ENCODE measurements at regions not wholly inside any gene's neighbourhood (a gene's known extent, or its start where the extent isn't known, plus 50 kb on each side); places are given as distances from the start of the nearest gene placed in this dataset.

DNA sequence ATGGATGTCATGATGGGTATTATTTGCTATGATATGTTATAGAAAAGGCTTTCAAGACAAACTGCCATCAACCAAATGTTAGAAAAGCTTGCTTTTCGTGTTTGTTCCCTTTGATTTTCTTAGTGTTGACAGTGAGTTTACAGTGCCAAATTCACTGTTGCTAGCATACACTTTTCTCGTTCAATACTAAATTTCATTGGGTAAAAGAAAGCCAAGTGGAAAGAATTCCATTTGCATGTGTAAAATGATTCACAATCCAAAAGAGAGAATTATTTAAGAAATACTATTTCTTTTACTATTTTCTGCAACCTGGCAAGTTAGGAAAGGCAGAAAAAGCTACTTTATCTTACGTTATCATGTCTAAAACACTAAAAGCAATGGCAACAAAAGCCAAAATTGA, 301.4 kb downstream of the OTOL1 start:
- no peak for DNase-seq (ENCODE audit: low read depth, low spot score)

GRCh38 chr3:161800985-161801559, 304.5 kb downstream of the OTOL1 start:
- DNase-seq (ENCODE audit: low read depth, low spot score) = no peak

- no peak for DNase-seq (ENCODE audit: low read depth, low spot score)
These were observed 321.5 kb downstream of the OTOL1 start for GRCh38 chr3:161818106-161818505.

- DNase-seq (ENCODE audit: low read depth, low spot score) = no peak
These were observed 325.0 kb downstream of the OTOL1 start for GRCh38 chr3:161821591-161821990.

DNA sequence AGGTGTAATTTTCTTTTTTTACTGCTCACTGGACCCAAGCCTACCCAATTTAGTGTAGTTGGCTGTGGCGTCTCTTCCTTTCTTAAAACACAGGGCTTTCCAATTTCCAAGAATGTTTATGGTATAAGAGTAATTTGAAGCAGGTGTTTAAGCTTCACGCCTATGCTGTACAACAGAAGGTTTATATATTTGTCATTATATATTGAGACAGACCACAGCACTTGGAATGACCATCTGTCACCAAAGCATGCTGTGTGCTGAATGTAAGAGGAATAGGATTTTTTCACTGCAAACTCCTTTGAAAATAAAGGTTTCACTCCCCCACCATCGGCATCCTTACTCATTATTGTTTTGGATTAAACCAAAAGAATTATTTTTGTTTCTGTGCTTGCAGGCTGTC, 325.7 kb downstream of the OTOL1 start:
- no peak for DNase-seq (ENCODE audit: low read depth, low spot score)

GRCh38 chr3:161823910-161824309, 327.3 kb downstream of the OTOL1 start:
- DNase-seq (ENCODE audit: low read depth, low spot score) = no peak

- DNase-seq (ENCODE audit: low read depth, low spot score) = no peak
These were observed 341.4 kb downstream of the OTOL1 start for GRCh38 chr3:161838021-161838420.

GRCh38 chr3:161848376-161848775, 351.8 kb downstream of the OTOL1 start:
- DNase-seq (ENCODE audit: low read depth, low spot score) = no peak

GRCh38 chr3:161851941-161852566, 355.4 kb downstream of the OTOL1 start:
- DNase-seq (ENCODE audit: low read depth, low spot score) = no peak

GRCh38 chr3:161852744-161853143, 356.1 kb downstream of the OTOL1 start:
- no peak for DNase-seq (ENCODE audit: low read depth, low spot score)

- DNase-seq (ENCODE audit: low read depth, low spot score) = no peak
These were observed 357.7 kb downstream of the OTOL1 start for GRCh38 chr3:161854232-161854771.

GRCh38 chr3:161859057-161859456, 362.4 kb downstream of the OTOL1 start:
- DNase-seq (ENCODE audit: low read depth, low spot score) = no peak

DNA sequence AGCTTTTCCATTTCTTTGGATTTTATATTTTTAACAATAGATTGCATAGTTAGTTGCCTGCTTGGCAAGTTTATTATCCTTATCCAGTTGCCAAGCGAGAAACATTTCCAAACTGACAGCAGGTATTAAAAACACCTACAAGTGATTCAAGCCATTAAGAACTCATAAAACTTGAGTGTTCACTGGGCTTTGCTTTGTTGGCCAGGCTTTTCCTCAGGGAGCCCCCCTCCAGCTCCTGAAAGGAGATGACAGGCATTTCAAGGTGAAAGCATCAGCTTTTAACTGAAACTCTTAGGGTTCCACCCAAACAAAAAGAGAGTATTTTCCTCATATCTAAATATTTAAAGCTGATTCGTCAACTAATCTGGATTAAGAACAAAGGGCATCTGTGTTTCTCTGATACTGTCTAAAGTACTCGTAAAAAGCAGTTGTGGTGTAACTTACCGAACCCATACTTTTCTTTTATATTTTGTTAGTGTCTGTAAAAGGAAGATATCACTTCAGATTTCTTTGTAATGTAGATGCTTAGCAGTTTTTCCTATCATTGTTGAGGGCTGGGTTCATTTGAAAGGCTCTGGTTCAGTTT, 363.4 kb downstream of the OTOL1 start:
- DNase-seq (ENCODE audit: low read depth, low spot score) = no peak

DNA sequence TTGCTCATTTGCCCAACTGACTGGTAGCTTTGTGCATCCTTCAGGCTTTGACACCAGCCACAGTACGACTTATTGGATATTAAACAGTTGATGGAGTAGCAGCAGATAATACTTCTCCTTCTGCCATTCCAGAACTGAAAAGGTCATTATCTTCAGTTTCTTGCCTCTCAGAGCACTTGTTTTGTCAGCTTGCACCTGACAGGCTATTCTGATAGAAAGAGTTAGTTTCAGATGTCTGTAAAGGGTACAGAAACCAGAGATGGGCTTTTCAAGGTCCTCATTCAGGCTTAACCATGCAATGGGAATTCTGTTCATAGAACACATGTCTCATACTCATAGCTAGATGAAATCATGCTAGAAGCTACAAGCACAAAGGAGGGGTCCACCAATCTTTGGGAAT, 367.2 kb downstream of the OTOL1 start:
- DNase-seq (ENCODE audit: low read depth, low spot score) = no peak

DNA sequence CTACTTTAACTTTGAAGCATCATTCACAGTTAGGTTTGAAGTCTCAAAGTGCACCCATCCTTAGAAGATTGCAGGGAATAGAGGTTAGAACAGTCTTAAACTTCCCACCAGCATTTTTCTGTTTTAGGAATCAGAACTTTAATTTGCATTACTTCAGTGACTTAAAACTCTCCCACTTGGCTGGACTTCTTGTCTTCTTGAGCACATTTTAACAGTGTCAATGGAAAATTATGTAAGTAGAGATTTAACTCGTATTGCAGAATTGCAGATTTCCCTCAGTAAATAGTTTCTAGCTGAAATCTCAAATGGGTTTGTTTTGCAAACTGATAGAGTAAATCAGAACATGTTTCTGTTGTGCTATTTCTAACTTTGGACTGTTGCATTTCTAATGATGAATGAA, 369.6 kb downstream of the OTOL1 start:
- no peak for DNase-seq (ENCODE audit: low read depth, low spot score)

- no peak for DNase-seq (ENCODE audit: low read depth, low spot score)
These were observed 378.9 kb downstream of the OTOL1 start for GRCh38 chr3:161875483-161875882.

DNA sequence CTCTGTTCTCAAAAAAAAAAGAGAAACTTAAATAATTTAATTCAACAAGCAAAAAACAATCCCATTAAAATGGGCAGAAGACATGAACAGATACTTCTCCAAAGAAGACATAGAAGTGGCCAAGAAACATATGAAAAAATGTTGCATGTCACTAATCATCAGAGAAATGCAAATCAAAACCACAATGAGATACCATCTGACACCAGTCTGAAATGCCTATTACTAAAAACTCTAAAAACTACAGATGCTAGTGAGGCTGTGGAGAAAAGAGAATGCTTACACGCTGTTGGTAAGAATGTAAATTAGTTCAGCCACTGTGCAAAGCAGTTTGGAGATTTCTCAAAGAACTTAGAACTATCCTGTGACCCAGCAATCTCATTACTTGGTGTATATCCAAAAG, 382.9 kb downstream of the OTOL1 start:
- no peak for DNase-seq (ENCODE audit: low read depth, low spot score)

DNA sequence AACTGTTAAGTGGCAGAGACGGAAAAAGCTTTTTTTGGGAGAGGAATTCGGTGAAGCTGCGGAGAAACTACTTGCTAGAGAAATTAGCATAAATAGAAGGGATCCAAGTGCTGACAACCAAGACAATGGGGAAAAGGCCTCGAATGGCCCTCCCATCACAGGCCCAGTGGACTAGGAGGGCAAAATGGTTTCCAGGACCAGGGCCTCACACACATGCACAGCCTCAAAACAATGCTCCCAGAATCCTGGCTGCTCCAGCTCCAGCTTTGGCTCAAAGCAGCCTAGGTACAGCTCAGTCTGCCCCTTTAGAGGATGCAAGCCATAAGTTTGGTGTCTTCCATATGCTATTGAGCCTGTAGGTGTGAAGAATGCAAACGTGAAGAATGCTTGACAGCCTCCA, 388.2 kb downstream of the OTOL1 start:
- no peak for DNase-seq (ENCODE audit: low read depth, low spot score)

- no peak for DNase-seq (ENCODE audit: low read depth, low spot score)
These were observed 393.6 kb downstream of the OTOL1 start for GRCh38 chr3:161890147-161890625.

DNA sequence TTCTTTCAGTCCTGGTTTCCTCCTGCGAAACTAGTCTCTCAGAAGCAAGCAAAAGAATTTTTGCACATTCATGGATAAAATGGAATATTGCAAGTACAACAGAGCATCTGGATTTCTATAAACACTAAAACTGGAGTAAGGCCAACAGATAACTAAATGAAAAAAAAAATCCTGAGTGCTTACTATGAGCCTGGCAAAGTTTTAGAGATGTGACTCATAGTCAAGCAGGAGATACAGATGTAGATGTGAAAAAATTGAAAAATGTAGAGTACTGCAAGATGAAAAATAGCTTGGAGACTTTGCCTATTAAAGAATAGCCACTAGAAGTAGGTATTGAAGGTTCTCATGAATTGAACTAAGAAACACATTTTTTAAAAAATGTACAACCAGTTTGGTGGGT, 397.4 kb downstream of the OTOL1 start:
- no peak for DNase-seq (ENCODE audit: low read depth, low spot score)

- no peak for DNase-seq (ENCODE audit: low read depth, low spot score)
These were observed 398.0 kb downstream of the OTOL1 start for GRCh38 chr3:161894657-161895056.

DNA sequence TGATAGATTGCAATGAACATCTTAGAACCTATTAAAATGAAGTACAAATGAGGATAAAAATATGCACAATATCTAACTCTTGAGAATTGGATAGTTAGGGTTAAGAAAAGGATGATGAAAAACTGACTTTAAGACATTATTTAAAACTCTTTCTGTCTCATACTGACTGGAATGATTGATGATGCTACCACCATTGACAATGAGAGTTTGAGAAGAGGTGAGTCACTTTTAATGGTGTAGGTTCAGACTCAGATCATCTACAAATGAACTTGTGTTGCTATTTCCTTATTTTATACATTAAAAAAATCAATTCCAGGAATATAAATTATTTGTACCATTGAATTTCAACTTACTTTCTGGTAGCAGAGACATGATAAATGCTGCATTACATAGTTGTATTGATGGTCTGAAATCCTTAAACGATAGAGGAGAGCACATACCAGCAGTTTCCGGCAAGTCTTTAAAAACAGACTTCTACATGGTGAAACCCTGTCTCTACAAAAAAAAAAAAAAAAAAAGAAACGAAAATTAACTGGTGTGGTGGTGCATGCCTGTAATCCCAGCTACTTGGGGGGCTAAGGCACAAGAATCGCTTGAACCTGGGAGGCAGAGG, 409.0 kb downstream of the OTOL1 start:
- no peak for DNase-seq (ENCODE audit: low read depth, low spot score)
